Tongue (tissue), 1 donor: ENCODE measurements at regions not wholly inside any gene's neighbourhood (a gene's known extent, or its start where the extent isn't known, plus 50 kb on each side); places are given as distances from the start of the nearest gene placed in this dataset.

Experiments
- DNase-seq: peaks from one replicate; pipeline ENCODE4 v3.0.0-alpha.2; 2015

GRCh38 chr9:26567976-26568375 lies 324.6 kb downstream of the CAAP1 start:
- DNase-seq, result peak; percentile 68

GRCh38 chr9:26566141-26566540 lies 326.5 kb downstream of the CAAP1 start:
- peak; percentile 41 for DNase-seq

GRCh38 chr9:26565118-26565517 lies 327.5 kb downstream of the CAAP1 start:
- no peak for DNase-seq

- DNase-seq, result no peak
Measured at GRCh38 chr9:26562338-26562737, 330.3 kb downstream of the CAAP1 start.

GRCh38 chr9:26561928-26562327 lies 330.7 kb downstream of the CAAP1 start:
- no peak for DNase-seq

GRCh38 chr9:26559506-26559905 lies 333.1 kb downstream of the CAAP1 start:
- DNase-seq, result peak; percentile 39

- no peak for DNase-seq
Measured at GRCh38 chr9:26551971-26552370, 340.6 kb downstream of the CAAP1 start.

- no peak for DNase-seq
Measured at GRCh38 chr9:26551451-26551850, 341.2 kb downstream of the CAAP1 start.

GRCh38 chr9:26548781-26549290 lies 343.8 kb downstream of the CAAP1 start:
- no peak for DNase-seq

- no peak for DNase-seq
Measured at GRCh38 chr9:26539867-26540493, 352.6 kb downstream of the CAAP1 start.

GRCh38 chr9:26537211-26537610 lies 355.4 kb downstream of the CAAP1 start:
- no peak for DNase-seq

GRCh38 chr9:26535151-26535550 lies 357.5 kb downstream of the CAAP1 start:
- no peak for DNase-seq

GRCh38 chr9:26530841-26531240 lies 361.8 kb downstream of the CAAP1 start:
- DNase-seq, result no peak

- DNase-seq, result no peak
Measured at GRCh38 chr9:26527931-26528330, 364.7 kb downstream of the CAAP1 start.

- DNase-seq, result peak; percentile 76
Measured at GRCh38 chr9:26524267-26524666, 368.3 kb downstream of the CAAP1 start.

GRCh38 chr9:26523577-26523976 lies 369.0 kb downstream of the CAAP1 start:
- DNase-seq, result no peak

GRCh38 chr9:26520141-26520540 lies 372.5 kb downstream of the CAAP1 start:
- DNase-seq, result no peak

- no peak for DNase-seq
Measured at GRCh38 chr9:26516773-26517343, 375.7 kb downstream of the CAAP1 start.

GRCh38 chr9:26513730-26514129 lies 378.9 kb downstream of the CAAP1 start:
- no peak for DNase-seq

- no peak for DNase-seq
Measured at GRCh38 chr9:26510137-26510536, 382.5 kb downstream of the CAAP1 start.

GRCh38 chr9:26508897-26509296 lies 383.7 kb downstream of the CAAP1 start:
- no peak for DNase-seq

GRCh38 chr9:26504057-26504456 lies 388.5 kb downstream of the CAAP1 start:
- DNase-seq, result no peak

- DNase-seq, result peak; percentile 50
Measured at GRCh38 chr9:26502311-26502710, 390.3 kb downstream of the CAAP1 start.

- DNase-seq, result no peak
Measured at GRCh38 chr9:26500471-26500870, 392.1 kb downstream of the CAAP1 start.
